ENCODE measurements at regions not wholly inside any gene's neighbourhood (a gene's known extent, or its start where the extent isn't known, plus 50 kb on each side); places are given as distances from the start of the nearest gene placed in this dataset.

DNA sequence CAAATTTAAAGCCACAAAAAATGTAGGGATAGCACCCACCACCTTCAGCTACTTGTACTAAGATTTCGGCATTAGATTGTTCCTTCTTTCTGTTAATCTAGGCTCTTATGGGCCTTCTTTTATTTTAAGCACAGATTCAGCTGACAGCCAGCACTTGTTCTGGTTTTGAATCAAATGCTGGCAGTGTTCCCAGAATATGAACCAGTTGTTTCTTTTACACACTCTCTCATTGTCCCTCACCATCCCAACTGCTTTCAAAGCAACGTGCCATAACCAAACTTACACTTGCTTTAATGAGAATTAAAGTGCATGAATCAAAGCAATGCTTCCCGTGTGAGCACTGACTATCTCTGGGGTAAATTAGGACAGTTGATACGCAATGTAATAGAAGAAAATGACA lies 744.5 kb upstream of the FAM241A start:
- TF ChIP-seq USF2 (IDR thresholded peaks at IDR 0.05; ENCODE audit: low read length), result no peak
- no peak for TF ChIP-seq CHD2 (IDR thresholded peaks at IDR 0.05; ENCODE audit: low read length)
- TF ChIP-seq RAD21 (IDR thresholded peaks at IDR 0.05 in 1 of 2, conservative IDR thresholded peaks at IDR 0.05 in 1 of 2; ENCODE audit: low read depth in 2 of 2, low read length in 2 of 2), result no peak
- TF ChIP-seq CTCF (IDR thresholded peaks at IDR 0.05; ENCODE audit: control extremely low read depth in 1 of 3, insufficient read depth in 1 of 3, low read depth in 1 of 3, low read length in 3 of 3), result no peak
- no peak for TF ChIP-seq JUND (IDR thresholded peaks at IDR 0.05; ENCODE audit: low read length)
- TF ChIP-seq BCL11A (IDR thresholded peaks at IDR 0.05; ENCODE audit: low read depth in 2 of 2, low read length in 2 of 2), result no peak
- TF ChIP-seq TCF12 (IDR thresholded peaks at IDR 0.05; ENCODE audit: low read depth, low read length), result no peak
- no peak for TF ChIP-seq CREB1 (IDR thresholded peaks at IDR 0.05)
- TF ChIP-seq POLR2A (IDR thresholded peaks at IDR 0.05; ENCODE audit: control extremely low read depth in 1 of 2, low read depth in 2 of 2, low read length in 2 of 2), result no peak
- TF ChIP-seq TBP (IDR thresholded peaks at IDR 0.05; ENCODE audit: low read depth, low read length), result no peak
- no peak for TF ChIP-seq EZH2 (IDR thresholded peaks at IDR 0.05; ENCODE audit: low read depth, low read length, severe bottlenecking)
- no peak for TF ChIP-seq RBBP5 (IDR thresholded peaks at IDR 0.05; ENCODE audit: borderline replicate concordance, low read depth, low read length)
